Gastrocnemius medialis (tissue), 4 donors: ENCODE measurements at regions not wholly inside any gene's neighbourhood (a gene's known extent, or its start where the extent isn't known, plus 50 kb on each side); places are given as distances from the start of the nearest gene placed in this dataset.

Source experiments
- POLR2A ChIP-seq, 2 donors: fragments of 450-650 bp; IDR thresholded peaks; one replicate each; pipeline ENCODE4 v1.6.1; 2017; ENCODE audit warnings: antibody characterized with exemption in 2 of 2, mild to moderate bottlenecking in 2 of 2, moderate library complexity in 2 of 2
- TF ChIP-seq, protein P1 (sequence below), 5 experiments: fragments of 450-650 bp in 3 of 5; fragments of 200-600 bp in 2 of 5; sonication (generic) in 2 of 5; IDR thresholded peaks in 4 of 5; conservative IDR thresholded peaks in 1 of 5; 1 replicate in 4 of 5; 2 replicates in 1 of 5; pipeline ENCODE4 v1.5.1; 2016 to 2019; ENCODE audit warnings: antibody characterized with exemption in 5 of 5, mild to moderate bottlenecking in 3 of 5, moderate library complexity in 3 of 5

DNA sequence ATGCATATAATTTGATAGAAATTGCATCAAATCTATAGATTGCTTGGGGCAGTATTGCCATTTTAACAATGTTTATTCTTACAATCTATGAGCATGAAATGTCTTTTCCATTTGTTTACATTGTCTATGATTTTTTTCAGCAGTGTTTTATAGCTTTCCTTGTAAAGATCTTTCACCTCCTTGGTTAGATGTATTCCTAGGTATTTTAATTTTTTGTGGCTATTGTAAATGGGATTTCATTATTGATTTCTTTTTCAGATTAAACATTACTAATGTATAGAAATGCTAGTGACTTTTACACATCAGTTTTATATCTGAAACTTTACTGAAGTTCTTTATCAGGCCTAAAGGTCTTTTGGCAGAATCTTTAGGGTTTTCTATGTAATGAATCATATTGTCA lies 237.6 kb upstream of the STAC start:
- TF ChIP-seq, protein P1, sequence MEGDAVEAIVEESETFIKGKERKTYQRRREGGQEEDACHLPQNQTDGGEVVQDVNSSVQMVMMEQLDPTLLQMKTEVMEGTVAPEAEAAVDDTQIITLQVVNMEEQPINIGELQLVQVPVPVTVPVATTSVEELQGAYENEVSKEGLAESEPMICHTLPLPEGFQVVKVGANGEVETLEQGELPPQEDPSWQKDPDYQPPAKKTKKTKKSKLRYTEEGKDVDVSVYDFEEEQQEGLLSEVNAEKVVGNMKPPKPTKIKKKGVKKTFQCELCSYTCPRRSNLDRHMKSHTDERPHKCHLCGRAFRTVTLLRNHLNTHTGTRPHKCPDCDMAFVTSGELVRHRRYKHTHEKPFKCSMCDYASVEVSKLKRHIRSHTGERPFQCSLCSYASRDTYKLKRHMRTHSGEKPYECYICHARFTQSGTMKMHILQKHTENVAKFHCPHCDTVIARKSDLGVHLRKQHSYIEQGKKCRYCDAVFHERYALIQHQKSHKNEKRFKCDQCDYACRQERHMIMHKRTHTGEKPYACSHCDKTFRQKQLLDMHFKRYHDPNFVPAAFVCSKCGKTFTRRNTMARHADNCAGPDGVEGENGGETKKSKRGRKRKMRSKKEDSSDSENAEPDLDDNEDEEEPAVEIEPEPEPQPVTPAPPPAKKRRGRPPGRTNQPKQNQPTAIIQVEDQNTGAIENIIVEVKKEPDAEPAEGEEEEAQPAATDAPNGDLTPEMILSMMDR (IDR thresholded peaks at IDR 0.05 in 4 of 5, conservative IDR thresholded peaks at IDR 0.05 in 1 of 5), result no peak
- no peak for TF ChIP-seq POLR2A (IDR thresholded peaks at IDR 0.05)
